GM23338 (cell line): ENCODE measurements at regions not wholly inside any gene's neighbourhood (a gene's known extent, or its start where the extent isn't known, plus 50 kb on each side); places are given as distances from the start of the nearest gene placed in this dataset.

ENCODE experiments used
- ATAC-seq: fragments of 200-7000 bp; cut with Tn5 transposase; 3 replicates; pipeline ENCODE4 v1.9.1; 2020
- DNase-seq: peaks from one replicate; pipeline ENCODE4 v3.0.0-alpha.2; 2015; ENCODE audit warnings: low spot score
- H2AFZ ChIP-seq: fragments of 200-600 bp; sonication (generic); 2 replicates; pipeline ENCODE4 v1.8.0; 2016; ENCODE audit warnings: antibody characterized with exemption, mild to moderate bottlenecking, moderate library complexity
- H3F3A ChIP-seq: fragments of 200-600 bp; sonication (generic); replicated peaks from 2 replicates; pipeline ENCODE4 v1.8.0; 2017; ENCODE audit warnings: antibody characterized with exemption, mixed run types, low read depth
- H3K27ac ChIP-seq: fragments of 200-600 bp; sonication (generic); 2 replicates; pipeline ENCODE4 v1.6.1; 2016; ENCODE audit warnings: low read depth
- H3K27me3 ChIP-seq: fragments of 200-600 bp; sonication (generic); 2 replicates; pipeline ENCODE4 v1.8.0; 2016; ENCODE audit warnings: mild to moderate bottlenecking, mixed run types, moderate library complexity; ENCODE audit not compliant: insufficient read depth
- H3K36me3 ChIP-seq: fragments of 200-600 bp; sonication (generic); 2 replicates; pipeline ENCODE4 v1.8.0; 2016; ENCODE audit warnings: mild to moderate bottlenecking; ENCODE audit not compliant: insufficient read depth
- H3K4me1 ChIP-seq: fragments of 200-600 bp; sonication (generic); 2 replicates; pipeline ENCODE4 v1.8.0; 2016; ENCODE audit warnings: mild to moderate bottlenecking, moderate library complexity; ENCODE audit not compliant: insufficient read depth
- H3K4me2 ChIP-seq: fragments of 200-600 bp; sonication (generic); 2 replicates; pipeline ENCODE4 v1.7.1; 2017; ENCODE audit warnings: mixed run types
- H3K4me3 ChIP-seq: fragments of 200-600 bp; sonication (generic); 2 replicates; pipeline ENCODE4 v1.6.1; 2016; ENCODE audit warnings: mixed run types
- H3K79me2 ChIP-seq: fragments of 200-600 bp; sonication (generic); replicated peaks from 2 replicates; pipeline ENCODE4 v1.8.0; 2017; ENCODE audit warnings: mild to moderate bottlenecking; ENCODE audit not compliant: insufficient read depth
- H3K9me2 ChIP-seq: fragments of 200-600 bp; sonication (generic); 2 replicates; pipeline ENCODE4 v1.8.0; 2017; ENCODE audit not compliant: insufficient read depth
- H4K20me1 ChIP-seq: fragments of 200-600 bp; sonication (generic); replicated peaks from 2 replicates; pipeline ENCODE4 v1.8.0; 2017; ENCODE audit warnings: mild to moderate bottlenecking; ENCODE audit not compliant: insufficient read depth
- H3K27ac Mint-ChIP-seq: 2 replicates; pipeline ENCODE4 v1.8.0; 2020; ENCODE audit warnings: inconsistent platforms, mild to moderate bottlenecking, moderate library complexity, mixed read lengths
- H3K27me3 Mint-ChIP-seq: 3 replicates; pipeline ENCODE4 v1.8.0; 2022; ENCODE audit warnings: low read depth, mild to moderate bottlenecking, moderate library complexity, mixed read lengths, inconsistent platforms; ENCODE audit not compliant: insufficient read depth, poor library complexity
- H3K36me3 Mint-ChIP-seq: 3 replicates; pipeline ENCODE4 v1.8.0; 2021; ENCODE audit warnings: low read depth, mild to moderate bottlenecking, inconsistent platforms, moderate library complexity, mixed read lengths
- H3K4me1 Mint-ChIP-seq: 3 replicates; pipeline ENCODE4 v1.8.0; 2020; ENCODE audit warnings: mild to moderate bottlenecking, inconsistent platforms, mixed read lengths
- H3K4me3 Mint-ChIP-seq: 3 replicates; pipeline ENCODE4 v1.8.0; 2021; ENCODE audit warnings: moderate library complexity, mild to moderate bottlenecking, inconsistent platforms, mixed read lengths
- H3K9me3 Mint-ChIP-seq: 3 replicates; pipeline ENCODE4 v1.8.0; 2020; ENCODE audit warnings: moderate library complexity, mild to moderate bottlenecking, inconsistent platforms, mixed read lengths
- ETS1 ChIP-seq: IDR thresholded peaks from 2 replicates; pipeline ENCODE4 v1.6.1; 2016; ENCODE audit warnings: antibody characterized with exemption
- JUNB ChIP-seq: IDR thresholded peaks from one replicate; pipeline ENCODE4 v1.6.1; 2016; ENCODE audit warnings: antibody characterized with exemption; ENCODE audit not compliant: unreplicated experiment
- NANOG ChIP-seq: IDR thresholded peaks from 2 replicates; pipeline ENCODE4 v1.6.1; 2016; ENCODE audit warnings: antibody characterized with exemption, borderline replicate concordance
- POLR2AphosphoS5 ChIP-seq: IDR thresholded peaks from 2 replicates; pipeline ENCODE4 v1.6.1; 2016; ENCODE audit warnings: antibody characterized with exemption, low read depth
- STAT1 ChIP-seq: IDR thresholded peaks from one replicate; pipeline ENCODE4 v1.6.1; 2016; ENCODE audit warnings: antibody characterized with exemption; ENCODE audit not compliant: unreplicated experiment
- ZNF114 ChIP-seq: fragments of 250-450 bp; sonication (Bioruptor Pico); IDR thresholded peaks from 2 replicates; pipeline ENCODE4 v1.5.0; 2020; ENCODE audit warnings: mild to moderate bottlenecking, moderate library complexity
- TF ChIP-seq, protein P1 (sequence below), 2 experiments: fragments of 200-600 bp in 1 of 2; sonication (generic) in 1 of 2; conservative IDR thresholded peaks; 2 replicates each; pipeline versions ENCODE4 v1.5.1 to v1.6.1; 2016 to 2017; ENCODE audit warnings: antibody characterized with exemption in 2 of 2, low read depth in 2 of 2, mild to moderate bottlenecking in 2 of 2, moderate library complexity in 1 of 2
- TF ChIP-seq, protein P2 (sequence below): fragments of 250-450 bp; sonication (Bioruptor Pico); IDR thresholded peaks from 2 replicates; pipeline ENCODE4 v1.5.0; 2020; ENCODE audit warnings: mild to moderate bottlenecking, moderate library complexity

- ATAC-seq, result no peak
Measured at GRCh38 chr5:167071981-167072610, 1219.3 kb upstream of the WWC1 start.

More at GRCh38 chr5:167071981-167072610, 1219.3 kb upstream of the WWC1 start:
- no peak overlapping the region for H3K27ac Mint-ChIP-seq
- H3K9me3 Mint-ChIP-seq, result no peaks in the 10 kb centered on the region
- Histone ChIP-seq H3K4me2 (no peak overlapping the region), H2AFZ (0 out of 2 replicates have a peak overlapping the region, but pooled peaks have one; percentile 15), H3K9me2 (0 out of 2 replicates have a peak, but pooled peaks cover 8% of the 10 kb centered on the region), H3K79me2 (no peaks in the 10 kb centered on the region), H4K20me1 (no peaks in the 10 kb centered on the region), H3K27me3 (no peaks in the 10 kb centered on the region), H3F3A (no peaks in the 10 kb centered on the region), H3K4me3 (no peak overlapping the region), H3K36me3 (no peaks in the 10 kb centered on the region), H3K4me1 (no peaks in the 10 kb centered on the region), H3K27ac (no peak overlapping the region)
- no peak overlapping the region for H3K4me3 Mint-ChIP-seq
- DNase-seq, result no peak
- TF ChIP-seq, protein P1, sequence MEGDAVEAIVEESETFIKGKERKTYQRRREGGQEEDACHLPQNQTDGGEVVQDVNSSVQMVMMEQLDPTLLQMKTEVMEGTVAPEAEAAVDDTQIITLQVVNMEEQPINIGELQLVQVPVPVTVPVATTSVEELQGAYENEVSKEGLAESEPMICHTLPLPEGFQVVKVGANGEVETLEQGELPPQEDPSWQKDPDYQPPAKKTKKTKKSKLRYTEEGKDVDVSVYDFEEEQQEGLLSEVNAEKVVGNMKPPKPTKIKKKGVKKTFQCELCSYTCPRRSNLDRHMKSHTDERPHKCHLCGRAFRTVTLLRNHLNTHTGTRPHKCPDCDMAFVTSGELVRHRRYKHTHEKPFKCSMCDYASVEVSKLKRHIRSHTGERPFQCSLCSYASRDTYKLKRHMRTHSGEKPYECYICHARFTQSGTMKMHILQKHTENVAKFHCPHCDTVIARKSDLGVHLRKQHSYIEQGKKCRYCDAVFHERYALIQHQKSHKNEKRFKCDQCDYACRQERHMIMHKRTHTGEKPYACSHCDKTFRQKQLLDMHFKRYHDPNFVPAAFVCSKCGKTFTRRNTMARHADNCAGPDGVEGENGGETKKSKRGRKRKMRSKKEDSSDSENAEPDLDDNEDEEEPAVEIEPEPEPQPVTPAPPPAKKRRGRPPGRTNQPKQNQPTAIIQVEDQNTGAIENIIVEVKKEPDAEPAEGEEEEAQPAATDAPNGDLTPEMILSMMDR (conservative IDR thresholded peaks at IDR 0.05; ENCODE audit: low read depth in 2 of 2), result no peak
- no peak for TF ChIP-seq ETS1
- no peak for TF ChIP-seq STAT1
- no peak for TF ChIP-seq JUNB
- no peak for TF ChIP-seq NANOG
- no peak for TF ChIP-seq ZNF114 (CRISPR knock-in tag)
- TF ChIP-seq POLR2AphosphoS5, result no peak
- TF ChIP-seq, protein P2, sequence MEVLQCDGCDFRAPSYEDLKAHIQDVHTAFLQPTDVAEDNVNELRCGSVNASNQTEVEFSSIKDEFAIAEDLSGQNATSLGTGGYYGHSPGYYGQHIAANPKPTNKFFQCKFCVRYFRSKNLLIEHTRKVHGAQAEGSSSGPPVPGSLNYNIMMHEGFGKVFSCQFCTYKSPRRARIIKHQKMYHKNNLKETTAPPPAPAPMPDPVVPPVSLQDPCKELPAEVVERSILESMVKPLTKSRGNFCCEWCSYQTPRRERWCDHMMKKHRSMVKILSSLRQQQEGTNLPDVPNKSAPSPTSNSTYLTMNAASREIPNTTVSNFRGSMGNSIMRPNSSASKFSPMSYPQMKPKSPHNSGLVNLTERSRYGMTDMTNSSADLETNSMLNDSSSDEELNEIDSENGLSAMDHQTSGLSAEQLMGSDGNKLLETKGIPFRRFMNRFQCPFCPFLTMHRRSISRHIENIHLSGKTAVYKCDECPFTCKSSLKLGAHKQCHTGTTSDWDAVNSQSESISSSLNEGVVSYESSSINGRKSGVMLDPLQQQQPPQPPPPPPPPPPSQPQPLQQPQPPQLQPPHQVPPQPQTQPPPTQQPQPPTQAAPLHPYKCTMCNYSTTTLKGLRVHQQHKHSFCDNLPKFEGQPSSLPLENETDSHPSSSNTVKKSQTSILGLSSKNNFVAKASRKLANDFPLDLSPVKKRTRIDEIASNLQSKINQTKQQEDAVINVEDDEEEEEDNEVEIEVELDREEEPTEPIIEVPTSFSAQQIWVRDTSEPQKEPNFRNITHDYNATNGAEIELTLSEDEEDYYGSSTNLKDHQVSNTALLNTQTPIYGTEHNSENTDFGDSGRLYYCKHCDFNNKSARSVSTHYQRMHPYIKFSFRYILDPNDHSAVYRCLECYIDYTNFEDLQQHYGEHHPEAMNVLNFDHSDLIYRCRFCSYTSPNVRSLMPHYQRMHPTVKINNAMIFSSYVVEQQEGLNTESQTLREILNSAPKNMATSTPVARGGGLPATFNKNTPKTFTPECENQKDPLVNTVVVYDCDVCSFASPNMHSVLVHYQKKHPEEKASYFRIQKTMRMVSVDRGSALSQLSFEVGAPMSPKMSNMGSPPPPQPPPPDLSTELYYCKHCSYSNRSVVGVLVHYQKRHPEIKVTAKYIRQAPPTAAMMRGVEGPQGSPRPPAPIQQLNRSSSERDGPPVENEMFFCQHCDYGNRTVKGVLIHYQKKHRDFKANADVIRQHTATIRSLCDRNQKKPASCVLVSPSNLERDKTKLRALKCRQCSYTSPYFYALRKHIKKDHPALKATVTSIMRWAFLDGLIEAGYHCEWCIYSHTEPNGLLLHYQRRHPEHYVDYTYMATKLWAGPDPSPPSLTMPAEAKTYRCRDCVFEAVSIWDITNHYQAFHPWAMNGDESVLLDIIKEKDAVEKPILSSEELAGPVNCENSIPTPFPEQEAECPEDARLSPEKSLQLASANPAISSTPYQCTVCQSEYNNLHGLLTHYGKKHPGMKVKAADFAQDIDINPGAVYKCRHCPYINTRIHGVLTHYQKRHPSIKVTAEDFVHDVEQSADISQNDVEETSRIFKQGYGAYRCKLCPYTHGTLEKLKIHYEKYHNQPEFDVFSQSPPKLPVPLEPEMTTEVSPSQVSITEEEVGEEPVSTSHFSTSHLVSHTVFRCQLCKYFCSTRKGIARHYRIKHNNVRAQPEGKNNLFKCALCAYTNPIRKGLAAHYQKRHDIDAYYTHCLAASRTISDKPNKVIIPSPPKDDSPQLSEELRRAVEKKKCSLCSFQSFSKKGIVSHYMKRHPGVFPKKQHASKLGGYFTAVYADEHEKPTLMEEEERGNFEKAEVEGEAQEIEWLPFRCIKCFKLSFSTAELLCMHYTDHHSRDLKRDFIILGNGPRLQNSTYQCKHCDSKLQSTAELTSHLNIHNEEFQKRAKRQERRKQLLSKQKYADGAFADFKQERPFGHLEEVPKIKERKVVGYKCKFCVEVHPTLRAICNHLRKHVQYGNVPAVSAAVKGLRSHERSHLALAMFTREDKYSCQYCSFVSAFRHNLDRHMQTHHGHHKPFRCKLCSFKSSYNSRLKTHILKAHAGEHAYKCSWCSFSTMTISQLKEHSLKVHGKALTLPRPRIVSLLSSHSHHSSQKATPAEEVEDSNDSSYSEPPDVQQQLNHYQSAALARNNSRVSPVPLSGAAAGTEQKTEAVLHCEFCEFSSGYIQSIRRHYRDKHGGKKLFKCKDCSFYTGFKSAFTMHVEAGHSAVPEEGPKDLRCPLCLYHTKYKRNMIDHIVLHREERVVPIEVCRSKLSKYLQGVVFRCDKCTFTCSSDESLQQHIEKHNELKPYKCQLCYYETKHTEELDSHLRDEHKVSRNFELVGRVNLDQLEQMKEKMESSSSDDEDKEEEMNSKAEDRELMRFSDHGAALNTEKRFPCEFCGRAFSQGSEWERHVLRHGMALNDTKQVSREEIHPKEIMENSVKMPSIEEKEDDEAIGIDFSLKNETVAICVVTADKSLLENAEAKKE (CRISPR knock-in tag), result no peak
- H3K4me1 Mint-ChIP-seq, result no peaks in the 10 kb centered on the region
- no peaks in the 10 kb centered on the region for H3K27me3 Mint-ChIP-seq
- H3K36me3 Mint-ChIP-seq, result no peaks in the 10 kb centered on the region
